OCI-LY1 (cell line): ENCODE measurements at regions not wholly inside any gene's neighbourhood (a gene's known extent, or its start where the extent isn't known, plus 50 kb on each side); places are given as distances from the start of the nearest gene placed in this dataset.

Experiments
- H2AFZ ChIP-seq: fragments of 200-600 bp; sonication (generic), shearing (Covaris generic); 2 replicates; pipeline ENCODE4 v1.6.0; 2014; ENCODE audit warnings: antibody characterized with exemption, mild to moderate bottlenecking, low read length
- H3F3A ChIP-seq: fragments of 200-600 bp; sonication (generic), shearing (Covaris generic); 2 replicates; pipeline ENCODE4 v1.6.0; 2014; ENCODE audit warnings: mild to moderate bottlenecking, antibody characterized with exemption, low read length, moderate library complexity; ENCODE audit not compliant: insufficient read depth
- H3K27ac ChIP-seq: fragments of 200-600 bp; sonication (generic); 2 replicates; pipeline ENCODE4 v1.5.1; 2014; ENCODE audit warnings: low read length, mixed run types, mild to moderate bottlenecking, low read depth; ENCODE audit not compliant: poor library complexity, severe bottlenecking
- H3K27me3 ChIP-seq: fragments of 200-600 bp; sonication (generic); 2 replicates; pipeline ENCODE4 v1.6.0; 2014; ENCODE audit warnings: antibody characterized with exemption, mild to moderate bottlenecking, low read length, moderate library complexity; ENCODE audit not compliant: insufficient read depth
- H3K36me3 ChIP-seq: fragments of 200-600 bp; sonication (generic); 2 replicates; pipeline ENCODE4 v1.6.1; 2014; ENCODE audit warnings: mild to moderate bottlenecking, antibody characterized with exemption, low read length, moderate library complexity, mixed read lengths; ENCODE audit not compliant: insufficient read depth
- H3K4me1 ChIP-seq: fragments of 200-600 bp; sonication (generic); 2 replicates; pipeline ENCODE4 v1.5.1; 2014; ENCODE audit warnings: mild to moderate bottlenecking, low read length, moderate library complexity; ENCODE audit not compliant: insufficient read depth, severe bottlenecking
- H3K4me2 ChIP-seq: fragments of 200-600 bp; sonication (generic), shearing (Covaris generic); 2 replicates; pipeline ENCODE4 v1.6.1; 2014; ENCODE audit warnings: low read length
- H3K4me3 ChIP-seq: fragments of 200-600 bp; sonication (generic); 2 replicates; pipeline ENCODE4 v1.5.1; 2014; ENCODE audit warnings: low read length, low read depth, mild to moderate bottlenecking, mixed read lengths; ENCODE audit not compliant: poor library complexity, severe bottlenecking
- H3K79me2 ChIP-seq: fragments of 200-600 bp; shearing (Covaris generic); 2 replicates; pipeline ENCODE4 v1.6.1; 2016; ENCODE audit warnings: mixed run types, low read length, mixed read lengths; ENCODE audit not compliant: insufficient read depth
- H3K9ac ChIP-seq: fragments of 200-600 bp; sonication (generic), shearing (Covaris generic); 2 replicates; pipeline ENCODE4 v1.6.1; 2014; ENCODE audit warnings: mild to moderate bottlenecking, low read length, mixed read lengths
- H3K9me2 ChIP-seq: fragments of 200-600 bp; sonication (generic), shearing (Covaris generic); 2 replicates; pipeline ENCODE4 v1.6.1; 2014; ENCODE audit warnings: low read depth, mild to moderate bottlenecking, low read length, mixed read lengths
- H3K9me3 ChIP-seq: fragments of 200-600 bp; shearing (Covaris generic); 2 replicates; pipeline ENCODE4 v1.6.1; 2014; ENCODE audit warnings: low read length, mixed read lengths
- H4K20me1 ChIP-seq: fragments of 200-600 bp; sonication (generic), shearing (Covaris generic); 2 replicates; pipeline ENCODE4 v1.6.0; 2016; ENCODE audit warnings: mild to moderate bottlenecking, low read length; ENCODE audit not compliant: insufficient read depth
- EZH2 ChIP-seq: fragments of 200-600 bp; sonication (generic), shearing (Covaris generic); IDR thresholded peaks from 2 replicates; pipeline ENCODE4 v1.8.0; 2017; ENCODE audit warnings: borderline replicate concordance, mixed run types, mild to moderate bottlenecking, antibody characterized with exemption, low read length, moderate library complexity, mixed read lengths
- TF ChIP-seq, protein P1 (sequence below): fragments of 200-600 bp; sonication (generic), shearing (Covaris generic); IDR thresholded peaks from 2 replicates; pipeline ENCODE4 v1.5.1; 2017; ENCODE audit warnings: mild to moderate bottlenecking, antibody characterized with exemption, low read length, moderate library complexity, mixed read lengths

DNA sequence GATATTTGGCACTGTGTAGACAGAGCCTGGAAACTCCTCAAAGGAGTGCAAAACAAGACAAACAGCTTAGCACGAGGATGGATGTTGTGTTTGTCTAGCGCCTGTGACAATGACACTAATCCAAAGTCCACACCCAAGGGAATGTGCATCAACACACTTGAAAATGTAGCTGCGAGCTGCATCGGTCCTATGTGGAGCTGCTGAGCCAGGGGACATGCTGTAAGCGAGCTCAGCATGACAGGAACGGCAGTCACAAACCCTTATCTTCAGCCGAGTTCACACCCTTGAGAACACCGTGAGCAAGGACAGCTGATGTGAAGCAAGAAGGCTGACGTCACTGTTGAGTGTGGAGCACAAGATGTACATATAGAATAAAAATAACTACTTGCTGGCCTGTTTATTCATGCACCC is 684.3 kb downstream of the QKI start:
- Histone ChIP-seq H3K4me1 (no peaks in the 10 kb centered on the region), H3K9me3 (no peaks in the 10 kb centered on the region), H3K79me2 (no peaks in the 10 kb centered on the region), H3K27me3 (peaks cover 4% of the 10 kb centered on the region), H4K20me1 (no peaks in the 10 kb centered on the region), H2AFZ (no peak overlapping the region), H3K36me3 (no peaks in the 10 kb centered on the region), H3K4me3 (no peak overlapping the region), H3K27ac (no peak overlapping the region), H3K9me2 (no peaks in the 10 kb centered on the region), H3K4me2 (no peak overlapping the region), H3K9ac (no peak overlapping the region), H3F3A (no peaks in the 10 kb centered on the region)
- TF ChIP-seq, protein P1, sequence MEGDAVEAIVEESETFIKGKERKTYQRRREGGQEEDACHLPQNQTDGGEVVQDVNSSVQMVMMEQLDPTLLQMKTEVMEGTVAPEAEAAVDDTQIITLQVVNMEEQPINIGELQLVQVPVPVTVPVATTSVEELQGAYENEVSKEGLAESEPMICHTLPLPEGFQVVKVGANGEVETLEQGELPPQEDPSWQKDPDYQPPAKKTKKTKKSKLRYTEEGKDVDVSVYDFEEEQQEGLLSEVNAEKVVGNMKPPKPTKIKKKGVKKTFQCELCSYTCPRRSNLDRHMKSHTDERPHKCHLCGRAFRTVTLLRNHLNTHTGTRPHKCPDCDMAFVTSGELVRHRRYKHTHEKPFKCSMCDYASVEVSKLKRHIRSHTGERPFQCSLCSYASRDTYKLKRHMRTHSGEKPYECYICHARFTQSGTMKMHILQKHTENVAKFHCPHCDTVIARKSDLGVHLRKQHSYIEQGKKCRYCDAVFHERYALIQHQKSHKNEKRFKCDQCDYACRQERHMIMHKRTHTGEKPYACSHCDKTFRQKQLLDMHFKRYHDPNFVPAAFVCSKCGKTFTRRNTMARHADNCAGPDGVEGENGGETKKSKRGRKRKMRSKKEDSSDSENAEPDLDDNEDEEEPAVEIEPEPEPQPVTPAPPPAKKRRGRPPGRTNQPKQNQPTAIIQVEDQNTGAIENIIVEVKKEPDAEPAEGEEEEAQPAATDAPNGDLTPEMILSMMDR: no peak
- no peak for TF ChIP-seq EZH2

DNA sequence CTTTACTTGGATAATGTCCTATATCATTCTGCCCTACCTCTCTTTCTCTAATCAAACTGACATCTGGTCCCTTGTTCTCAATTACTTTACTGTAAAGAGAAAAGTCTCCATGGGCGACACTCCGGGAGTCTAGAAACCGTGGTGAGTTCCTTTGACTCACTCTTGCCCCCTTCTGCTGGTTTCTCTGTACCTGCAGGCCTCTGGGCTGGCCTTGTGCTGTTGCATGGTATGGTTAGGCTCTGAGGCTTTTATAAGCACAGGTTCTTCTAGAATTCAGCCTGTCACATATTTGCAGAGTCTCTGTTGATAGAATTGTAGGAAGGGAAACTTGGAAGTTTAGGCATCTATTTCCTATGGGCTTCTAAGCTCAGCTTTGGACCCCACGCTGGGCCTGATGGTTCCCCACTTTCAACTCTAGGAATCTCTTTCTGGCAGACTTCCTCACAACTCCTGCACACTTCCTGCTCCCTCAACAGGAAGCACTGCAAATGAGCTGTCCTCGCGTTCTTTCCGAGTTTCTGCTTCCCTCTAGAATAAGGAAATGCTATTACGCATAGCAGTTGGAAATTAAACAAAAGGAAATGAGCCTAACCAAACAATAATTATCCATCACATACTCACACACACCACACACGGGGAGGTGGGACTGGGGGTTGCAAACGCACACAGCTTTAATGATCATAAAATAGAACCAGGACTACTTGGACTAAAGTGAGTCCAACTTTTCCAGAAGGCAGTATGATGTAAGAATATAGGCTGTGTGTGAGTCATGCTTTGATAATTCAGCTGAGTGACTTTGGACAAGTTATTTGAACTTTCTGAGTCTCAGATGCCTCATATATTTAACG is 683.3 kb downstream of the QKI start:
- no peaks in the 10 kb centered on the region for H4K20me1 ChIP-seq
- TF ChIP-seq, protein P1: 0 out of 2 replicates have a peak, but pooled peaks have one; percentile 11
- no peak for TF ChIP-seq EZH2

DNA sequence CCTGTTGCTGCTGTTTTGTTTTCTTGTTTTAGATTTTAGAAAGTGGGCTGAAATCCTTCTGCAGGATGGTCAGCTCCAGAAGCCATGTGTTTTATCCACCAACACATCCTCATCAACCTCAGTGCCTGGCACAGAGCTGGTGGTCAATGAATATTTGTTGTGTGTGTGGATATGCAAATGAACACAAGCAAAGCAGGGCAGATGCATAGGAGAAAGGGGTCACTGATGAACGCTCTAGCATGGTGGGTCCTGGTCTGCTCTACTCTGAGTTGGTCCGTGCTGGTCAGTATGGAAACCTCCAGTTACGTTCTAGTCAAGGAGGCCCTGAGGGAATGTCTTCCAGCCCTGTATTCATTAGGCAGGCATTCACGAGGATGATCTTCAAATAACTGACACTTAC is 682.5 kb downstream of the QKI start:
- Histone ChIP-seq H3K9ac (no peak overlapping the region), H3K9me3 (no peaks in the 10 kb centered on the region), H3K4me2 (no peak overlapping the region), H3K27ac (no peak overlapping the region), H2AFZ (no peak overlapping the region), H3K27me3 (no peaks in the 10 kb centered on the region), H3F3A (no peaks in the 10 kb centered on the region), H4K20me1 (no peaks in the 10 kb centered on the region), H3K36me3 (no peaks in the 10 kb centered on the region), H3K4me1 (no peaks in the 10 kb centered on the region), H3K9me2 (no peaks in the 10 kb centered on the region), H3K79me2 (no peaks in the 10 kb centered on the region), H3K4me3 (no peak overlapping the region)
- TF ChIP-seq EZH2: no peak
- TF ChIP-seq, protein P1: no peak

More for the DNA sequence above, 683.3 kb downstream of the QKI start:
- H3K4me1 ChIP-seq: no peaks in the 10 kb centered on the region
- H3K79me2 ChIP-seq: no peaks in the 10 kb centered on the region
- no peaks in the 10 kb centered on the region for H3F3A ChIP-seq
- no peaks in the 10 kb centered on the region for H3K9me3 ChIP-seq
- H3K36me3 ChIP-seq: no peaks in the 10 kb centered on the region
- H3K9ac ChIP-seq: no peak overlapping the region
- no peak overlapping the region for H2AFZ ChIP-seq
- H3K27ac ChIP-seq: no peak overlapping the region
- no peak overlapping the region for H3K4me3 ChIP-seq
- H3K9me2 ChIP-seq: no peaks in the 10 kb centered on the region
- no peaks in the 10 kb centered on the region for H3K27me3 ChIP-seq
- no peak overlapping the region for H3K4me2 ChIP-seq
